H1 (cell line): ENCODE measurements at regions not wholly inside any gene's neighbourhood (a gene's known extent, or its start where the extent isn't known, plus 50 kb on each side); places are given as distances from the start of the nearest gene placed in this dataset.

Source experiments
- CTCF ChIA-PET: fragments of 300-600 bp; sonication (Branson Sonifier 250); formaldehyde crosslinking; loops from one replicate; lab custom pipeline; 2021; ENCODE audit not compliant: partially characterized antibody; lab: Charles Lee
- POLR2A ChIA-PET: fragments of 300-600 bp; sonication (Branson Sonifier 250); formaldehyde crosslinking; loops from one replicate; lab custom pipeline; 2021; ENCODE audit warnings: inconsistent platforms; ENCODE audit not compliant: partially characterized antibody; lab: Charles Lee
- DNase-seq, 2 experiments: peaks; one replicate each; pipeline versions ENCODE4 v3.0.0 to v3.0.0-alpha.2; 2010 to 2022; ENCODE audit warnings: low spot score in 2 of 2, low read depth in 1 of 2, mixed read lengths in 1 of 2
- FAIRE-seq: peaks from 2 replicates; lab custom pipeline; 2011; peaks lifted over from hg19 to GRCh38; lab: Jason Lieb, UNC
- H2AFZ ChIP-seq: 2 replicates; pipeline ENCODE4 v1.8.1; 2012; ENCODE audit warnings: low read length, inconsistent platforms
- H2AK5ac ChIP-seq: 2 replicates; pipeline ENCODE4 v1.6.1; 2013; ENCODE audit warnings: low read depth, low read length
- H2BK120ac ChIP-seq: replicated peaks from 2 replicates; pipeline ENCODE3; 2013; ENCODE audit warnings: low read depth, low read length, inconsistent platforms
- H2BK12ac ChIP-seq: 2 replicates; pipeline ENCODE4 v1.6.1; 2013; ENCODE audit warnings: low read depth, low read length
- H2BK15ac ChIP-seq: 2 replicates; pipeline ENCODE4 v1.6.1; 2013; ENCODE audit warnings: low read length
- H2BK20ac ChIP-seq: 2 replicates; pipeline ENCODE4 v1.6.1; 2013; ENCODE audit warnings: low read length
- H2BK5ac ChIP-seq: 2 replicates; pipeline ENCODE4 v1.6.1; 2013; ENCODE audit warnings: low read depth, low read length
- H3K14ac ChIP-seq: 2 replicates; pipeline ENCODE4 v1.6.1; 2013; ENCODE audit warnings: inconsistent platforms; ENCODE audit not compliant: insufficient read length
- H3K18ac ChIP-seq: 2 replicates; pipeline ENCODE4 v1.6.1; 2013; ENCODE audit warnings: low read length; ENCODE audit errors: extremely low read depth
- H3K23ac ChIP-seq: 2 replicates; pipeline ENCODE4 v1.6.1; 2013; ENCODE audit warnings: inconsistent platforms; ENCODE audit not compliant: insufficient read length
- H3K23me2 ChIP-seq: 2 replicates; pipeline ENCODE4 v1.6.1; 2013; ENCODE audit warnings: low read depth, low read length
- H3K27ac ChIP-seq: 2 replicates; pipeline ENCODE4 v1.6.1; 2011; ENCODE audit warnings: low read depth, low read length, inconsistent platforms
- H3K27me3 ChIP-seq, 4 experiments: replicated peaks in 1 of 4; 1 replicate in 1 of 4; 2 replicates in 3 of 4; pipeline versions ENCODE4 v1.6.1 to v1.8.1; 2011 to 2013; ENCODE audit warnings: low read length in 3 of 4, mild to moderate bottlenecking in 3 of 4, inconsistent platforms in 2 of 4, mixed read lengths in 2 of 4, moderate library complexity in 1 of 4; ENCODE audit not compliant: control insufficient read depth in 3 of 4, insufficient read depth in 3 of 4; ENCODE audit errors: extremely low read depth in 1 of 4
- H3K36me3 ChIP-seq, 4 experiments: 2 replicates each; pipeline versions ENCODE4 v1.6.1 to v1.8.1; 2011 to 2013; ENCODE audit warnings: mild to moderate bottlenecking in 4 of 4, low read length in 3 of 4, moderate library complexity in 2 of 4, control low read depth in 1 of 4, inconsistent platforms in 1 of 4; ENCODE audit not compliant: insufficient read depth in 4 of 4, control insufficient read depth in 2 of 4
- H3K4ac ChIP-seq: replicated peaks from 2 replicates; pipeline ENCODE3; 2013; ENCODE audit warnings: low read length, low read depth, mixed read lengths, inconsistent platforms; ENCODE audit not compliant: insufficient read length
- H3K4me1 ChIP-seq, 4 experiments: replicated peaks in 1 of 4; 1 replicate in 1 of 4; 2 replicates in 3 of 4; pipeline versions ENCODE4 v1.6.1 to v1.8.1; 2011 to 2013; ENCODE audit warnings: low read length in 3 of 4, inconsistent platforms in 2 of 4, mixed read lengths in 1 of 4; ENCODE audit not compliant: insufficient read depth in 4 of 4, control insufficient read depth in 3 of 4
- H3K4me2 ChIP-seq, 2 experiments: 2 replicates each; pipeline versions ENCODE4 v1.6.1 to v1.8.1; 2011 to 2013; ENCODE audit warnings: low read depth in 2 of 2, low read length in 2 of 2, control low read depth in 1 of 2, inconsistent platforms in 1 of 2, mild to moderate bottlenecking in 1 of 2; ENCODE audit not compliant: insufficient read depth in 1 of 2
- H3K4me3 ChIP-seq, 4 experiments: fragments of 200-600, 300-600 bp in 1 of 4; sonication (generic), shearing (Covaris generic), sonication (Bioruptor Twin) in 1 of 4; 2 replicates each; pipeline versions ENCODE4 v1.5.1 to v1.8.1; 2011 to 2016; ENCODE audit warnings: low read length in 4 of 4, low read depth in 3 of 4, control low read depth in 2 of 4, inconsistent platforms in 2 of 4, mild to moderate bottlenecking in 2 of 4, mixed read lengths in 1 of 4, moderate library complexity in 1 of 4; ENCODE audit not compliant: insufficient read depth in 2 of 4; ENCODE audit errors: extremely low read depth in 1 of 4
- H3K56ac ChIP-seq: replicated peaks from 2 replicates; pipeline ENCODE3; 2013; ENCODE audit warnings: low read depth, mild to moderate bottlenecking, mixed read lengths, low read length, inconsistent platforms; ENCODE audit not compliant: insufficient read length
- H3K79me1 ChIP-seq: 2 replicates; pipeline ENCODE4 v1.6.1; 2013; ENCODE audit warnings: low read depth, low read length, control low read depth
- H3K79me2 ChIP-seq, 2 experiments: 2 replicates each; pipeline versions ENCODE4 v1.6.1 to v1.8.1; 2012 to 2013; ENCODE audit warnings: low read length in 2 of 2, mild to moderate bottlenecking in 2 of 2, inconsistent platforms in 1 of 2; ENCODE audit not compliant: insufficient read depth in 2 of 2, control insufficient read depth in 1 of 2
- H3K9ac ChIP-seq, 4 experiments: replicated peaks in 1 of 4; 1 replicate in 1 of 4; 2 replicates in 3 of 4; pipeline versions ENCODE4 v1.6.1 to v1.8.1; 2011 to 2013; ENCODE audit warnings: low read depth in 3 of 4, low read length in 3 of 4, control low read depth in 2 of 4, mild to moderate bottlenecking in 2 of 4, moderate library complexity in 2 of 4, inconsistent platforms in 1 of 4; ENCODE audit errors: extremely low read depth in 1 of 4
- H3K9me3 ChIP-seq, 2 experiments: 2 replicates each; pipeline versions ENCODE4 v1.6.1 to v1.8.1; 2012 to 2013; ENCODE audit warnings: mild to moderate bottlenecking in 2 of 2, moderate library complexity in 2 of 2, control low read depth in 1 of 2, inconsistent platforms in 1 of 2, low read depth in 1 of 2, low read length in 1 of 2, mixed read lengths in 1 of 2; ENCODE audit not compliant: insufficient read depth in 2 of 2
- H4K20me1 ChIP-seq, 2 experiments: replicated peaks in 1 of 2; 2 replicates each; pipeline versions ENCODE3 to v1.8.1; 2011 to 2013; ENCODE audit warnings: inconsistent platforms in 2 of 2, low read length in 2 of 2, mild to moderate bottlenecking in 1 of 2; ENCODE audit not compliant: insufficient read depth in 2 of 2, control insufficient read depth in 1 of 2
- H4K5ac ChIP-seq: 2 replicates; pipeline ENCODE4 v1.6.1; 2013; ENCODE audit warnings: low read length, low read depth, mixed read lengths, inconsistent platforms; ENCODE audit not compliant: insufficient read length
- H4K8ac ChIP-seq: 2 replicates; pipeline ENCODE4 v1.8.0; 2013; ENCODE audit warnings: mild to moderate bottlenecking, moderate library complexity, low read length, inconsistent platforms; ENCODE audit not compliant: insufficient read depth; ENCODE audit errors: extremely low read depth
- H4K91ac ChIP-seq: replicated peaks from 2 replicates; pipeline ENCODE3; 2013; ENCODE audit warnings: low read length, mixed read lengths, inconsistent platforms; ENCODE audit not compliant: insufficient read length
- BACH1 ChIP-seq: IDR thresholded peaks from 2 replicates; pipeline ENCODE4 v1.6.1; 2012; ENCODE audit warnings: low read length, improper control_type of control experiment
- EGR1 ChIP-seq: IDR thresholded peaks from 2 replicates; pipeline ENCODE4 v1.6.1; 2011; ENCODE audit warnings: low read depth, low read length, borderline replicate concordance
- RFX5 ChIP-seq: IDR thresholded peaks from 2 replicates; pipeline ENCODE4 v1.6.1; 2011; ENCODE audit warnings: low read depth, low read length, improper control_type of control experiment, borderline replicate concordance
- WGBS, 2 experiments: shearing (Covaris generic) in 1 of 2; methylation state at CpG; one replicate each; pipeline versions ENCODE4 v1.1.6 to v1.1.7; 2013 to 2015; ENCODE audit warnings: low lambda C conversion rate in 2 of 2, mixed read lengths in 2 of 2, inconsistent platforms in 1 of 2, low coverage in 1 of 2, missing lambda C conversion rate in 1 of 2; ENCODE audit not compliant: insufficient replicate concordance in 2 of 2, insufficient coverage in 1 of 2, insufficient read length in 1 of 2; ENCODE audit errors: extremely low coverage in 1 of 2, missing lambda C conversion rate in 1 of 2; 5-methylcytosine and 5-hydroxymethylcytosine counted together

GRCh38 chr10:59002011-59002410 lies 174.4 kb upstream of the PHYHIPL start:
- Histone ChIP-seq H2AK5ac (no peak overlapping the region), H3K36me3 (no peaks in the 10 kb centered on the region; a peak in 1 of 8 replicates), H4K5ac (no peak overlapping the region), H4K91ac (no peak overlapping the region), H2BK5ac (no peak overlapping the region), H3K4me2 (no peak overlapping the region), H2BK120ac (no peak overlapping the region), H3K27me3 (no peaks in the 10 kb centered on the region; a peak in 1 of 7 replicates), H3K4me1 (no peaks in the 10 kb centered on the region), H2BK12ac (no peak overlapping the region), H3K18ac (no peak overlapping the region), H3K79me2 (no peaks in the 10 kb centered on the region), H3K9ac (no peak overlapping the region), H4K20me1 (no peaks in the 10 kb centered on the region), H2BK20ac (no peak overlapping the region), H3K23ac (no peak overlapping the region), H3K79me1 (no peaks in the 10 kb centered on the region), H3K56ac (no peak overlapping the region), H3K4me3 (no peak overlapping the region), H3K23me2 (no peaks in the 10 kb centered on the region), H3K27ac (no peak overlapping the region), H3K14ac (no peak overlapping the region), H2AFZ (no peak overlapping the region), H3K9me3 (no peaks in the 10 kb centered on the region), H3K4ac (no peak overlapping the region), H2BK15ac (no peak overlapping the region), H4K8ac (no peak overlapping the region)
- ChIA-PET POLR2A (no interaction called here), CTCF (interaction anchor here (0.6 to 1.4 kb wide), 3 partner anchors 12 to 987 kb away, joined by 3 to 5 read pairs (median 3); no protein-coding TSS in a partner anchor)
- FAIRE-seq = no peak
- DNase-seq = no peak
- whole genome bisulfite sequencing, 2 experiments = 85% methylated on average over 3 of the region's 3 CpGs; no CpG with 5 or more reads in 1 of the 2 experiments
- TF ChIP-seq BACH1 (no peak), EGR1 (no peak), RFX5 (no peak)
